HepG2 (cell line): ENCODE measurements at regions not wholly inside any gene's neighbourhood (a gene's known extent, or its start where the extent isn't known, plus 50 kb on each side); places are given as distances from the start of the nearest gene placed in this dataset.
"Not testable (repeated sequence)": the region's sequence is repeated elsewhere in the genome, so short reads cannot be mapped to it uniquely, and the experiment has no call there.

Experiments
- ATAC-seq: fragments of 200-7000 bp; cut with Tn5 transposase; 3 replicates; pipeline ENCODE4 v1.9.1; 2020; ENCODE audit warnings: mild to moderate bottlenecking, moderate library complexity
- BruUV-seq: library from RNA; stranded (reverse); fragments of 400-500 nt; replicated peaks from 2 replicates; lab custom pipeline; 2021; lab: Mats Ljungman, UMichigan
- CTCF ChIA-PET: fragments of 300-600 bp; formaldehyde crosslinking; extraction: SDS; loops from one replicate; lab custom pipeline; 2021; ENCODE audit warnings: low total read pairs, inconsistent platforms, low intra/inter-chr PET ratio; lab: Yijun Ruan, JAX
- POLR2A ChIA-PET: fragments of 350-600 bp; sonication (Branson Sonifier 250); formaldehyde crosslinking; loops from one replicate; lab custom pipeline; 2020; ENCODE audit warnings: antibody characterized with exemption, inconsistent platforms; lab: Yijun Ruan, JAX
- DNase-seq: peaks from one replicate; pipeline ENCODE4 v3.0.0-alpha.2; 2015; ENCODE audit warnings: low spot score
- FAIRE-seq: peaks from 3 replicates; lab custom pipeline; 2011; peaks lifted over from hg19 to GRCh38; lab: Jason Lieb, UNC
- H2AFZ ChIP-seq: one replicate; pipeline ENCODE4 v1.6.1; 2011; ENCODE audit warnings: low read length, inconsistent platforms
- H3K27ac ChIP-seq: fragments of 300-600 bp; 3 replicates; pipeline ENCODE4 v1.8.0; 2011; ENCODE audit warnings: mixed run types, mild to moderate bottlenecking, mixed read lengths, low read length, inconsistent platforms; ENCODE audit not compliant: insufficient read depth; ENCODE audit errors: extremely low read length
- H3K27me3 ChIP-seq, 2 experiments: fragments of 200-600 bp in 1 of 2; 2 replicates in 1 of 2; 3 replicates in 1 of 2; pipeline versions ENCODE4 v1.6.0 to v1.8.0; 2011; ENCODE audit warnings: low read length in 2 of 2, mild to moderate bottlenecking in 2 of 2, moderate library complexity in 2 of 2, inconsistent platforms in 1 of 2; ENCODE audit not compliant: insufficient read depth in 2 of 2, control insufficient read depth in 1 of 2
- H3K36me3 ChIP-seq, 2 experiments: fragments of 200-600 bp in 1 of 2; replicated peaks in 1 of 2; 2 replicates in 1 of 2; 3 replicates in 1 of 2; pipeline versions ENCODE4 v1.5.1 to v1.8.0; 2011; ENCODE audit warnings: low read length in 2 of 2, inconsistent platforms in 1 of 2; ENCODE audit not compliant: insufficient read depth in 2 of 2, control insufficient read depth in 1 of 2
- H3K4me1 ChIP-seq: 2 replicates; pipeline ENCODE4 v1.5.1; 2012; ENCODE audit warnings: low read length, inconsistent platforms; ENCODE audit not compliant: insufficient read depth
- H3K4me2 ChIP-seq: 2 replicates; pipeline ENCODE4 v1.6.0; 2011; ENCODE audit warnings: low read depth, low read length, inconsistent platforms
- H3K4me3 ChIP-seq, 3 experiments: fragments of 200-600 bp in 1 of 3; sonication (generic), shearing (Covaris generic) in 1 of 3; replicated peaks in 1 of 3; 2 replicates each; pipeline ENCODE4 v1.5.1; 2011 to 2016; ENCODE audit warnings: low read length in 3 of 3, inconsistent platforms in 2 of 3, low read depth in 2 of 3, mild to moderate bottlenecking in 2 of 3, control low read depth in 1 of 3, mixed read lengths in 1 of 3; ENCODE audit not compliant: insufficient read depth in 1 of 3
- H3K79me2 ChIP-seq: one replicate; pipeline ENCODE4 v1.6.1; 2011; ENCODE audit warnings: low read length, inconsistent platforms; ENCODE audit not compliant: insufficient read depth
- H3K9ac ChIP-seq: 2 replicates; pipeline ENCODE4 v1.6.0; 2011; ENCODE audit warnings: mild to moderate bottlenecking, low read depth, low read length, inconsistent platforms; ENCODE audit not compliant: insufficient read depth
- H3K9me3 ChIP-seq: 2 replicates; pipeline ENCODE4 v1.5.1; 2012; ENCODE audit warnings: mild to moderate bottlenecking, low read length
- H4K20me1 ChIP-seq: 2 replicates; pipeline ENCODE4 v1.6.0; 2011; ENCODE audit warnings: inconsistent platforms, mild to moderate bottlenecking, low read length, moderate library complexity; ENCODE audit not compliant: insufficient read depth
- ADNP ChIP-seq: sonication (generic); formaldehyde crosslinking; IDR thresholded peaks from 2 replicates; pipeline ENCODE4 v1.4.0; 2020; ENCODE audit warnings: missing genetic modification reagents
- MXD3 ChIP-seq: IDR thresholded peaks from 2 replicates; pipeline ENCODE4 v1.6.1; 2016; ENCODE audit warnings: mild to moderate bottlenecking, missing biosample characterization, missing genetic modification reagents
- RARA ChIP-seq: IDR thresholded peaks from 2 replicates; pipeline ENCODE4 v1.6.1; 2016; ENCODE audit warnings: missing genetic modification reagents, missing compliant biosample characterization
- SIX1 ChIP-seq: sonication (generic); formaldehyde crosslinking; IDR thresholded peaks from 2 replicates; pipeline ENCODE4 v1.4.0; 2020; ENCODE audit warnings: missing genetic modification reagents, borderline replicate concordance
- TFDP1 ChIP-seq: IDR thresholded peaks from 2 replicates; pipeline ENCODE4 v1.6.1; 2016; ENCODE audit warnings: missing compliant biosample characterization, missing genetic modification reagents, borderline replicate concordance
- ZBTB20 ChIP-seq: sonication (generic); formaldehyde crosslinking; IDR thresholded peaks from 2 replicates; pipeline ENCODE4 v1.8.1; 2023; ENCODE audit warnings: missing genetic modification reagents, low read depth, mild to moderate bottlenecking, borderline replicate concordance
- ZBTB37 ChIP-seq: sonication (generic); formaldehyde crosslinking; IDR thresholded peaks from 2 replicates; pipeline ENCODE4 v1.4.0; 2020; ENCODE audit warnings: mild to moderate bottlenecking, missing genetic modification reagents
- ZFP41 ChIP-seq: sonication (generic); formaldehyde crosslinking; IDR thresholded peaks from 2 replicates; pipeline ENCODE4 v1.4.0; 2020; ENCODE audit warnings: mild to moderate bottlenecking, missing genetic modification reagents, borderline replicate concordance
- ZNF142 ChIP-seq: sonication (generic); formaldehyde crosslinking; IDR thresholded peaks from 2 replicates; pipeline ENCODE4 v1.4.0; 2020; ENCODE audit warnings: missing genetic modification reagents
- ZNF18 ChIP-seq: sonication (generic); formaldehyde crosslinking; IDR thresholded peaks from 2 replicates; pipeline ENCODE4 v1.8.0; 2022; ENCODE audit warnings: mild to moderate bottlenecking, missing genetic modification reagents; ENCODE audit not compliant: insufficient replicate concordance
- WGBS: methylation state at CpG from one replicate; pipeline ENCODE4 v1.1.6; 2017; ENCODE audit warnings: low lambda C conversion rate; 5-methylcytosine and 5-hydroxymethylcytosine counted together
- in situ Hi-C: cut with HindIII; loops from 2 replicates; pipeline ENCODE4 v1.10.0; 2017; ENCODE audit warnings: low pct_unique_long_range_greater_than_20kb; ENCODE audit not compliant: extremely low pct_ligation_motif_present
- intact Hi-C: fragments of 100-400 bp; cut with micrococcal nuclease; formaldehyde crosslinking; loops from one replicate; pipeline ENCODE4 v1.10.0; 2022; ENCODE audit not compliant: unreplicated experiment

GRCh38 chr12:89267404-89267803, 84.9 kb downstream of the DUSP6 start (continued):
- TF ChIP-seq ZBTB37 (CRISPR knock-in tag) (no peak), ADNP (no peak), SIX1 (CRISPR knock-in tag) (no peak), ZFP41 (CRISPR knock-in tag) (no peak), ZNF142 (CRISPR knock-in tag) (no peak), TFDP1 (CRISPR knock-in tag) (no peak), ZNF18 (CRISPR knock-in tag) (no peak), ZBTB20 (CRISPR knock-in tag) (no peak), RARA (no peak), MXD3 (CRISPR knock-in tag) (no peak)

- FAIRE-seq, H3K36me3 ChIP-seq, H3K9me3 ChIP-seq, POLR2A ChIA-PET, CTCF ChIA-PET, DNase-seq, H3K4me2 ChIP-seq, H3K27me3 ChIP-seq, H3K9ac ChIP-seq, H2AFZ ChIP-seq, H3K27ac ChIP-seq, ATAC-seq, intact Hi-C loops, H3K79me2 ChIP-seq, H4K20me1 ChIP-seq, H3K4me1 ChIP-seq, in situ Hi-C loops, BruUV-seq, H3K4me3 ChIP-seq: not testable (repeated sequence)
- 58% methylated on average over 16 of the region's 16 CpGs for WGBS
Measured at GRCh38 chr12:89266574-89267188, 85.6 kb downstream of the DUSP6 start.
